ENCODE measurements at regions not wholly inside any gene's neighbourhood (a gene's known extent, or its start where the extent isn't known, plus 50 kb on each side); places are given as distances from the start of the nearest gene placed in this dataset.

DNA sequence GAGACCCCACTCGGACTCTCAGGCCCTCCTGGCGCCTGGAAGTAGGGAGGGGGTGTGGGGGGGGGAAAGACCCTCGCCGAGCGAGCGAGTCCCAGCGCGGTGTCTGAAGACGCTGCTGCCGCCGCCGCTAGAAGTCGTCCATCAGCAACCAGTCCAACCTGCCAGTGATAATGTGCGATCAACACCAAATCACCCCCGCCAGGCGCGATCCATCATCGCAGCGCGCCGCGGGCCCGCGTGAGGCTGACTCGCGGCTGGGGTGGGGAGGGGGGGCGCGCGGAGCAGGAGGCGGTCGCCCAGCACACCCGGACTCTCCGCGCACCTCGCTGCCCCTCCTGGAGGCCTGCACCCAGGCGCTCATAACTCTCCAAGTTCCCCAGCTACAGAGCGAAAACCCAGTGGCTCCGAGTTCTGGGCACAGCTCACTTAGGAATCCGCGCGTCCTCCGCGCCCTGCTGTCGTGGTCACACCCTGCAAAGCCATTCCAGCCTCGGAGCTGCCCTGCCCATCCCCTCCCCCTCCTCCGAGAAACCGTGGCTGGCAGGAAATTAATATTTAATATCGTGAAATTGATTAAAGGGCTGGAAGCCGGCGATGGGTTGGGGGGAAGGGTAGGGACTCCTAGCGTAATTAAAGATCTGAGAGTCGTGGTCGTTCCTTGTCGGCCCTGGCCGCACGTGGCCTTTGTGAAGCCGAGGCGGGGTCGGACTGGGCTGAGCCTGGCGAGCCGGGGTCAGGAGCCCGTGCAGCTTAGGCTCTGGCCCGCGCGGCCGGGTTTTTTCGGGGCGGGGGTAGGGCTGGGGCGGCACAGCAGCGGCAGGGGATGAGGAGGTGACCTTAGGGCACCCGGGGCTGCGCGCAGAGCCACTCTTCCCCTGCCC lies 58.1 kb upstream of the BCOR start:
- no peak for DNase-seq

DNA sequence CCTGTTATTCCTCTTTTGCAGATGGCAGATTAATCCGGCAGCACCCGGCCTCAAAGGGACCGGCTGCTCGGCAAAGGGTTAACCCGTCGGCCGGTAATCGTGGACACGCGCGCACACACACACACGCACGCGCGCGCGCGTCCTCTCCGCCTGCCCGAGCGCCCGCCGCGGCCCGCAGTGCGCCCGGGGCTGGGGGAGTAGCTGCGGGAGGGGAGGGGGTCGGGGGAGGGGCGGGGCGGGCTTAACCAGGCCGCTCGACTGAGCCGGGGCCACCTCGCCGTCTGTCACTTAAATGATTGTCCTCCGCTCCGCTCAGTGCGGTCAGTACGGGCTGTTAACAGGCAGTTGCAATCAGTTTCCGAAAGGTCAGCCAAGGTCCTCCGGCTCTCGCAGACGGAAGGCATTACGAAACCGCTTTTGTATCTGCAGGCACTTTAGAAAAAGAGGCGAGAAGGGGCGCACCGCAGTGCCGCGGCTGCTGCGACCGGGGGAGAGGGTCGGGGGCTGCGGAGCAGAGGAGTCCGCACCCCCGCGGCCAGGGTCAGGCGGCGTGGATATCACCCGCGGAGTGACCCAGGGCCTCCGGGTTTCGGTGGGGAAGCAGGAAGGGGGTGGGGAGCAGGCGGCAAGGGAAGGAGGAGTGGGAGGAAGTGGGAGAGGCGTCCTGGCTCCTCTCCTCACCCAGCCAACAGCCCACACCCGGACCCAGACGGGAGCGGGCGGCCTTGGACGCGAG lies 57.3 kb upstream of the BCOR start:
- no peak for DNase-seq

DNA sequence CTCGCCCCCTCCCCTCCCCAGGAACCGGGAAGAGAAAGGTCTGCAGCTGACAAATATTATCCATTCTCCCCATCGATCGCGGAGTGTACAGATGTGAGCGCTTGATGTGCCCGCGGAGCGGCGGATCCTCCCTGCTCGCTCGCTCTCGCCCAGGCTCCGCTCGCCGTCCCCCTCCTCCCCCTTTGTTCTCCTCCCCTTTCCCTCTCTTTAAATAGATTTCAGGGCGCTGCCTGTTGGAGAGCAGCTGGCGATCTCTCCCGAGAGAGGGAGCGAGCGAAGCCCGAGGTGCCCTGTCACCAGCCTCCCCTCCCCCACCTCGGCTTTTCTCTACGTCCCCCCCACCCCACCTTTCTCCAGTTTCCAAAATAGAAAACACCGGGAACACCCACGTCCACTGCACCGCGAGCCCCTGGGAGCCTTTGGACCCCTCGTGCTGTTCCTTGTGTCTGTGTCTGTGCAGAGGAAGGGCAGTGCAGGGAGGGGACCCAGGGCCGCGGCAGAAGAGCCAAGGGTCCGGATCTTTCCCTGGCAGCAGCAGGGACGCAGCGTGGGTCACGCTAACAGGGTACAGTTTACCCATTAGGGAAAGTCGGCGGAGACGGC lies 56.6 kb upstream of the BCOR start:
- no peak for DNase-seq

DNA sequence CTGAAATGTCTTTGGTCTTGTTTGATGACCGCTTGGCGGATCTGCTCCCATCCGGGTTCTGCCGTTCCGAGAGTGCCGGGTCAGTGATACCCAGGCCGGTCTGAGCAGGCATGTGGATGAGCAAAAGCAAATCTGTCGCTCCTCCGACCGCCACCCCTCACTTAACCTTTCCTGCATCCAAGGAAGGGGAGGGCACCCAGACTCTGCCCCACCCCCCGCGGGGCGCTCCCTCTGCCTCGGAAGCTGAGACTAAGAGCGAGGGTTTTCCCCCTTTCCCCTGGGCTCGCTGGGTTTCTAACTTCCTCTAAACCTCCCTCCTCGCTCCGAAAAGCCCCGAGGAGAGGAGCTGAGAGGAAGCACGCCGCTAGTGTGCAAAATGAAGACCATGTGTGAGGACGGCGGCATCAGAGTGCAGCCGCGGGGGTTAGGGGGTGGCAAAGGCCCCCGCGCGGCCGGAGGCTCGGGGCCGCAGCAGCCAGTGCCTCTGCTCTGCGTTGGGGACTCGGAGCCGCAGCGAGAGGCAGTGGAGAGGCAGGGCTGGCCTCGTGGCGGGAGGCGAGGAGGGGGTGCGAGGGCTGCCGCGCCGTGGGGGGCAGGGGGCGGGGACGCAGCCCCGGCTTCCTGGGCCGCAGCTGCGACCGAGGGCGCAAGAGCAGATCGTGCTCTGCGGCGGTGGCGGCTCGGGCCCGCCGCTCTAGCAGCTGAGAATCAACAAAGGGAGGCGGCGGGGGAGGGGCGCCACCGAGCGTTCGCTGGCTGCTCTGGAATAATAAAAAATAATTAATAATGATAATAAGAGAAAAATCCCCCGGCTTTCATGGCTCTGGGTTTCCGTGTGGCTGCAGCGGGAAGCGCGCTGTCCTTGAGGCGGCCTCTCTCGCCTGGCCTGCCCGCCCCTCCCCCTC lies 55.8 kb upstream of the BCOR start:
- DNase-seq: no peak

DNA sequence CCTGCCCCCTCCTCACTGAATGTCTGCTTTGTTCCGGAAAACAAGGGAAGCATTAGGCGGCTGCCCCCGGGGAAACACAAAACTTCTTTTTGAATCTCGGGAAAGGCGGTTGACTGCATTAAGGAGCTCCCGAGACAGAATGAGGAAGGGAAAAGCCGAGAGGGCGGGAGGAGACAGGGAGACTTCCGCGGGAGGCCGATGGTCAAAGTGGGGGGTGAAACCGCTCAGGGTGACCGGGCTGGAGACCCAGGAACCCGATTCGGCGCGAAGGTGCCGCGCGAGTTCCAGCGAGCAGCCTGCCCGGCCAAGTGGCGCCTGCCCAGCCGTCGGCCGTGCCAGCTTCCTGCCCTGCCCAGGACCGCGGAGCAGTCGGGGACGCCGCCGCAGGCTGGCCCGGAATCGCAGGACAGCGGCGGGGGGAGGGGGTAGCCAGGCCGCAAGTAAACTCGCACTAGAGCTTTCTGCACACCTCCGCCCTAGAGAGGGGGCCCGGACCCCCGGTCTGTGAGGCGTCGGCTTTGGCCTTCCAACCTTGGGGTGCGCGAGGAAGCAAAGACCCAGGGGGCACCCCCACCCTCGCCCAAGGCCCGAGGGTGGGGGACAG lies 55.1 kb upstream of the BCOR start:
- DNase-seq: no peak

DNA sequence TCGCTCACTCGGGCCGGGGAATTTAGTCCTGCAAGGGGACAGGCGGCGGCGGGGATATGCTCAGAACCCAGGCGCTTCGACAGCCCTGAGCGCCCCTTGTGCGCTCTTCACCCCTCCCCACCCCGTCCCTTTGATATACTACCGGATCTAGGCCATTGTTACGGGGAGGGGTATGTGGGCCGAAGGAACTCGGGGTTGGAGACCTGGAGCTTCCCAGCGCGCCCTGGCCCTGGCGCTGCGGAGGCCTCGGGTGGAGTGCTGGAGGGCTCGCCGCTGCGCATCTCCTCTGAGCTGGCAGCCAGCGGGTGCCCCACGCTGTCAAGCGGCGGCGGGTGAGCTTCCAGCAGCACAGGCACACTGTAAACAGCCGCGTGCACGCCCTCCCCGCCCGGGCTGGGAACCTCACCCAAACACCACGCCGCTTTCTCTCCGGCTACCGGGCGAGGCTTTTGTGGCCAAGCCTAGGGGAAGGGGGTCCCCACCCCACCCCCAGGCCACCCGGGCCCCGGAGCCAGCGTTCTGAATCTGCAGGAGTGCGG lies 54.5 kb upstream of the BCOR start:
- no peak for DNase-seq

DNA sequence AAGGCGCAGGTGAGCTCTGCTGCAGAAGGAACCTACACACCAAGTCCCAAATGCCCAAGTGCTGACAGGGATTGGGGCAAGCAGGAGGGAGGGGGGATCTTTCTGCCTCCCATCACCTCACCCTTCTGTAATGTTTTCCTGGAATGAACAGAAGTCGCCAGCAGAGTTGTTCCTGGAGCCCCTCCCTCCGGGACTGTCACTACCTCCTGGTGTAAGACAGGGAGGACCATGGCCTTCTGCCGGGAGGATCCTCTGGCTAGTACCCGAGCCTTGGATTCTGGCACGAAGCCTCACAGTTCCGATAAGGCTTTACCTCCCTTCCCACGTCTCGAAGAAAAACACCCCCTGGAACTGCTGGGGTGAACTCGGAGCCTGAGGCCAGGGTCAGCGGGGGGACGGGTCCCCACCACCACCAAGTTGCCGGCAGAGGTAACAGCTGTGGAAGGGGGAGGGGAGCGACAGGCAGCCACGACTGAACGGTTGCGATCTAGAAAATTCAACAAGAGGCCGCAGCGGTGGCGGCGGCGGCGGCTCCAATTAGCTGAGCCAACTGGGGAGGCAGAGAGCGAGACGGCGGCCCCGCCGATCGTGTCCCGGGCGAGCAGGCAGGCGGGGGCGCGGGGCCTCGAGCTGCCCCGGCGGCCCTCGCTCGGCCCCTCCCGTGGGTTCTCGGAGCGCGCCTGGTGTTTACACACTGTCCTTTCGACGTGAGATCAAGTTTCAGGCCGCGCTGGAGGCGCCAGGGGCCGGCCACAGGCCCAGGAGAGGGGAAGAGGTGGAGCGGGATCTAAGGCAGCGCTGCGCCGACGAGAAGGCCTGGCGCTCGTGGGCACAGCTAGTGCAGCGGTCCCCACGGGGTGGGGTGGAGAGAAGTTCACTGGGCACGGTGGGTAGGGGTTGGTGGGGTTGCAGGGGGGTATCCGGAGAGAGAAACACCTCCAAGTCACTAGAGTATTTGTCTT lies 53.7 kb upstream of the BCOR start:
- DNase-seq: no peak

DNA sequence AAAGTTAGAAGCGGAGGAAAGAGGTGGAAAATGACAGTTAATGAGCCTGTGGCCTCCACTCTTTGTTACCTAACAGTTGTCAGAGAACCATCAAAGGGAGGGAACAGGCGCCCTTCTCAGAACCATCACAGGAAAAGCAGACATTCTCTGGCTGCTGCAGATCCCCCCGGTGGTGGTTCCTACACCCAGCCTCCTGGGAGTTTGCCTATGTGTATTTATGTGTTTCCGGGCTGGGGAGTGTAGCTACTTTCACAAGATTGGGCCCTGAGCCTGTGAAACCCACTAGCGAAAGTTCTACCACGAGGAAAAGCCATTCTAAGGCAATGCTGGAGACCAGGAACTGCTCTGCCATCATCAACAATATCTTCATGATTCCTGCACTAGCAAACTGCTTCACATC lies 52.7 kb upstream of the BCOR start:
- DNase-seq: no peak

DNA sequence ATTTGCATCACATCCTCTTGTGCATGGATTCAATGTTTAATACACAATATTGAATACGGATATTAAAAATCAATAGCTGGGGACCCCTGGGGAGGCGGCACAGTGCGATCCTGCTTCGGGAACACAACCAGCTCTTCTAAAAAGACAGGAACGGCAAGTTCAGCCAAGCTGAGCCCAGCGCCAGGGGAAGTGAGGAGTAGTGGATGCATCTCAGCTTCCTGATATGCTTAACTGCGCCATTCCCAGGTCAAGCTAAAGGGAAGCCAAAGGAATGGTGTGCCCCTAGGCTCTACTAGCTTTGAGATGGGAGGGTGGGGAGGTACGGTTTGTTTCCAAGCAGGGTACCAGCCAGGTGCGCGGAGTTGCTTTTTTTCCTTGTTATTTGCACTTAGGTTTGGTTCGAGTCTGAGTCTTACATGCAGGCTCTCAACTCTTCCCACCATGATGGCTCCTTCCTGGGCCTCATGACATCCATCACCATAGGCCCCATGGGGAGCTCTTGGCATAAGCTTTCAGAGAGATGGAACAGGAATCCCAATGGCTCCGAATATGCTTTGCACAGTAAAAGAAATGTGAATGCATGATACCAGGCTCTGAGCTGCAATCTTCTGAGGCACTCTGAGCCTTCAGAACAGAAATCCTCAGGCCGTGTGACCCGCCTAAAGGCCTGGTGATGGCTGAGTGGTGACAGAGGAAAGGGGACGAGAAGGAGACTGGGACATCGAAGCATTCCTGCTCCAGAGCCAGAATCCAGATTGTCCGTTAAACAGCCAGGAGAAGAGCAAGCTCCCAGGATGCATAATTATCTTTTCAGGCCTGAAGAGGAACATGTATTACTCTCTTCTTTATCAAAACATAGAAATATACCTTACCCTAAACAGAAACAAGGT lies 51.8 kb upstream of the BCOR start:
- no peak for DNase-seq

DNA sequence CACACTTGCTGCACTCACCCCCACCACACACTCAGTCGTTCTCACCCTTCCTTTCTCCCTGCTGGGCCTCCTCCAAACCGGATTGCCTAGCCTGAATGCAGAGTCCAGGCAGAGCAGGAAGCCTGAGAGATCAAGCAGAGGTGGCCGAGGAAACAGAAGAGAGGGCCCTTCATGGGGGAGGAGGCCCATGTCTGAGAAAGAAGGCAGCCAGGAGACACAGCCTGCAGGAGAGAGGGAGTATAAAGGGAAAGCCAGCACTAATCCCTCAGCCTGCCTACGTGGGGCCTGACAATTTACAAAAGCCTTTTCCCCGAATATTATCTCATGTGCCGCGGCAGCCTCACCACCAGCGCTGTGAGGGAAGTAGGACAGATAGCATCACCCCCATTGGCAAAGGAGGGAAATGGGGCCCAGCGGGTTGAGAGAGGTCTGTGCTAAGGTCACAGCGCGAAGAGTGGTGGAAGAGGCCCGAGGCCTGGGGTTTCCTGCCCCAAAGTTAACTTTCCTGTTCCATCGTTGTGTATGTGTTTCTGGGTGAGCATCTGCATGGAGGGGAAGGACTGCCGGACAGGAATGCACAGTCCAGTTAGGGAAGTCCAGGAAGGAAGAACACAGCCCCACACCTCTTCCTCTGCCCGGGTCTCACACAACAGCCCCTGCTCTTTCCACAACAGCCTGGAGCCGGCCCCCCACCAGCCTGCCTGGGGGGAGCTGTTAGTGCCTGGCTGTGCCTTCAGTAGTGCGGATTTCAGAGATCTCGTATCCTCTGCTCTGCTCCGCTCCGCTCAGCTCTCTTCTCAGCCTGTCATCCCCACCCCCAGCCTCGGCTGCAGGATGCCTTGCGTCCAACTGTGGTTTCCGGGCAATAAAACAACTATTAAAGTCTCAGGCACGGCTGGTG lies 50.9 kb upstream of the BCOR start:
- DNase-seq: no peak

DNA sequence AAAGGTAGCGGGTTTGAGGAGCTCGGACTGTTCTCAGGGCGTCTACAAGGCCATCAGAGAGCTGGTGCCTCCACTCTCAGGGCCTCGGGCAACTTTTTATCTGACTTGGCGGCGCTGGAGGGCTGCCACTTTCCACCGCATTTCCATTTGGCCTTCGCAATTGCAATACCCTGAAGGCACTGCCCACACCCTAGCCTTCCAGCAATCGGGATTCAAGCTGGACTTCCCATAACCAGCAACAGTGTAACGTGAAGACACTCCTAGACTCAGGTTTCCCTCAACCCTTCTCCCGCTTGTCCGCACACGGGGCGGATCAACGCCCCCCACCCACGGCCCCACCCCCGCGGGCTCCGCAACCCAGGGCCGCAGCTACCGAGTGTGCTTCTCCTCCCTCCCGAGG lies 50.2 kb upstream of the BCOR start:
- no peak for DNase-seq
